ENCODE measurements at regions not wholly inside any gene's neighbourhood (a gene's known extent, or its start where the extent isn't known, plus 50 kb on each side); places are given as distances from the start of the nearest gene placed in this dataset.
"Not testable (repeated sequence)": the region's sequence is repeated elsewhere in the genome, so short reads cannot be mapped to it uniquely, and the experiment has no call there.

DNA sequence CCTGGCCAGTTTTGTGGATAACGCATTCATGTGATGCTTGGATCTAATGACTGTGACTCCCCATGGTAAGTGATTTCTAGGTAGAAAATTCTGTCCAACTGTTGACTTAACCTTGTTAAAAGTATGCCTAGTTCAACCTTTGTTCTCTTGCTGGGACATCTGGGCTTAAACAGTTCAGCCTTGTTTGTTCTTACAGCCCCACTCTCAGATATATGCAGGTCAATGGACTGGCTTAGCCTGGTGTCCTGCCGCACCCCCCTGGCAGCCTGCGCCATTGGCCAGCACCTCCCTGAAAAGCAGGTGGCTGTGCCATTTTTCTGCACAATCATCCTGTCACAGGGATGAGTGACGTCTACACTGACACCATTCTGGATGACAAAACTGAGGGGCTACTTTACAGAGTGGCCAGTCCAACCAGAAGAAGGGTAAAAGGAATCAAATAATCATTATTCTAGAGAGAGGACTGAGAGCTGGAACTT lies 244.7 kb upstream of the ONECUT1 start:
- DNase-seq (ENCODE audit: low read depth): no peak

DNA sequence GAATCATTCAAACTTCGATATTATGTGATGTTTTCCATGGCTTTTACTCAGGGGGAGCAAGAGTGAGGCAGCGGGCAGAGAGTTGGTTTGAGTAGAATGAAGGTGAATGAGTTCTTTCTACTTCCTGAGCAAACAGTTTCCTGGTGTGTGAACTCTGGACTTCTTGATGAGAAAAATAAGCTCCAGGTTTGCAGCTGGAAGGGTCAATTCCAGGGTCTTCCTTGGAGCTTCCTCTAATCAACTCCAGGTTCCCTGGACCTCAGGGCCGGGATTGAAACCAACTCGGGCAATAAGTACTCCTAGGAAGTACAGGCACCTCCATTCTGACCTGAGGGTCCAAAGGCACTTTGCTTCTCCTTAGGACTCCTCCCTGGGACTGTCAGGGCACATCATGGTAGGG lies 243.6 kb upstream of the ONECUT1 start:
- DNase-seq (ENCODE audit: low read depth): no peak

GRCh38 chr15:53031469-53031868 lies 241.3 kb upstream of the ONECUT1 start:
- DNase-seq (ENCODE audit: low read depth): no peak

GRCh38 chr15:53022788-53023187 lies 232.7 kb upstream of the ONECUT1 start:
- no peak for DNase-seq (ENCODE audit: low read depth)

GRCh38 chr15:53013329-53013728 lies 223.2 kb upstream of the ONECUT1 start:
- DNase-seq (ENCODE audit: low read depth): no peak

DNA sequence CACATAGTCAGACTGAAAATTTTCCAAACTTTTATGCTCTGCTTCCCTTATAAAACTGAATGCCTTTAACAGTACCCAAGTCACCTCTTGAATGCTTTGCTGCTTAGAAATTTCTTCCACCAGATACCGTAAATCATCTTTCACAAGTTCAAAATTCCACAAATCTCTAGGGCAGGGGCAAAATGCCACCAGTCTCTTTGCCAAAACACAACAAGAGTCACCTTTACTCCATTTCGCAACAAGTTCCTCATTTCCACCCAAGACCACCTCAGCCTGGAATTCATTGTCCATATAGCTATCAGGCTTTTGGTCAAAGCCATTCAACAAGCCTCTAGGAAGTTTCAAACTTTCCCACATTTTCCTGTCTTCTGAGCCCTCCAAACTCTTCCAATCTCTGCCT lies 221.6 kb upstream of the ONECUT1 start:
- DNase-seq (ENCODE audit: low read depth): not testable (repeated sequence)

GRCh38 chr15:53009093-53009492 lies 219.0 kb upstream of the ONECUT1 start:
- no peak for DNase-seq (ENCODE audit: low read depth)

- DNase-seq (ENCODE audit: low read depth): no peak
Measured at GRCh38 chr15:53000409-53000808, 210.3 kb upstream of the ONECUT1 start.

GRCh38 chr15:52997123-52997522 lies 207.0 kb upstream of the ONECUT1 start:
- no peak for DNase-seq (ENCODE audit: low read depth)

DNA sequence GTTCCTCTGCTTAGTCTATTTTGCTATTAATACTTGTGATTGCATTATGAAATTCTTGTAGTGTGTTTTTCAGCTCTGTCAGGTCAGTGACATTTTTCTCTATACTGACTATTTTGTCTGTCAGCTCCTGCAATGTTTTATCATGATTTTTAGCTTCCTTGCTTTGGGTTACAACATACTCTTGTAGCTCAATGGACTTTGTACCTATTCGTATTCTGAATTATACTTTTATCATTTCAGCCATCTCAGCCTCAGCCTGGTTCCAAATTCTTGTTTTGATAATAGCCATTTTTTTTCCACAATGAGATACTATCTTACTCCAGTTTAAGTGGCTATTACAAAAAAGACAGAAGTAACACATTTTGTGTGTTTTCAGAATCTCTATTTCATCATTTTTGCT lies 204.2 kb upstream of the ONECUT1 start:
- DNase-seq (ENCODE audit: low read depth): no peak

- DNase-seq (ENCODE audit: low read depth): no peak
Measured at GRCh38 chr15:52984507-52984906, 194.4 kb upstream of the ONECUT1 start.

GRCh38 chr15:52980446-52980845 lies 190.3 kb upstream of the ONECUT1 start:
- DNase-seq (ENCODE audit: low read depth): no peak

DNA sequence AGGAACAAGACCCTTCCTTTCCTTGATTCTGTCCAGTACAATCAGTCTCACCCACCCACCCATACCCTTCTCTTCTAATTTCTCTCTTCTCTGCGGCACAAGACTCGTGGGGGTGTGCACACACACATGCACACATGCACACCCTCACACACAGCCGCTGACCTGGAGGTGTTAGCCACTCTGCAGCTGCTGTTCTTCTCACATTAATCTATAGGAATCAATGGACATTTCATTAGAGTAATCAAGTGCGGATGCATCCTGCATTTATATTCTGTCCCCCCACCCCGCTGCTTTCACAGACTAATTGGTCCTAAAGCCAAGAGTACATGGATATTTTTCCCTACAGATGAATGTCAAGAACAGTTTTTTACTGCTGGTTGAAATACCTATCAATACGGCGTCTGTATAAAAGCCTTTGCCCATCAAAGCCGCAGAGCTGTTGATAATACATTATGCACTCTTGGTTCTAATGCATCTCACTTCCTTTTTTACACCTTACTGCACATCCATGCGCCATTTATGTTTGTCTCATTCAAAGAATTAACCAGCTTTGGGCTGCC lies 186.5 kb upstream of the ONECUT1 start:
- no peak for DNase-seq (ENCODE audit: low read depth)

GRCh38 chr15:52975941-52976449 lies 185.9 kb upstream of the ONECUT1 start:
- DNase-seq (ENCODE audit: low read depth): no peak

- no peak for DNase-seq (ENCODE audit: low read depth)
Measured at GRCh38 chr15:52963865-52964264, 173.7 kb upstream of the ONECUT1 start.

GRCh38 chr15:52960283-52960682 lies 170.1 kb upstream of the ONECUT1 start:
- no peak for DNase-seq (ENCODE audit: low read depth)

- no peak for DNase-seq (ENCODE audit: low read depth)
Measured at GRCh38 chr15:52943746-52944145, 153.6 kb upstream of the ONECUT1 start.

GRCh38 chr15:52936489-52936888 lies 146.4 kb upstream of the ONECUT1 start:
- no peak for DNase-seq (ENCODE audit: low read depth)

- DNase-seq (ENCODE audit: low read depth): no peak
Measured at GRCh38 chr15:52925130-52925529, 135.0 kb upstream of the ONECUT1 start.

- no peak for DNase-seq (ENCODE audit: low read depth)
Measured at GRCh38 chr15:52924630-52925029, 134.5 kb upstream of the ONECUT1 start.

- no peak for DNase-seq (ENCODE audit: low read depth)
Measured at GRCh38 chr15:52923626-52924025, 133.5 kb upstream of the ONECUT1 start.

GRCh38 chr15:52922871-52923270 lies 132.7 kb upstream of the ONECUT1 start:
- DNase-seq (ENCODE audit: low read depth): no peak

GRCh38 chr15:52912172-52912571 lies 122.0 kb upstream of the ONECUT1 start:
- DNase-seq (ENCODE audit: low read depth): no peak

DNA sequence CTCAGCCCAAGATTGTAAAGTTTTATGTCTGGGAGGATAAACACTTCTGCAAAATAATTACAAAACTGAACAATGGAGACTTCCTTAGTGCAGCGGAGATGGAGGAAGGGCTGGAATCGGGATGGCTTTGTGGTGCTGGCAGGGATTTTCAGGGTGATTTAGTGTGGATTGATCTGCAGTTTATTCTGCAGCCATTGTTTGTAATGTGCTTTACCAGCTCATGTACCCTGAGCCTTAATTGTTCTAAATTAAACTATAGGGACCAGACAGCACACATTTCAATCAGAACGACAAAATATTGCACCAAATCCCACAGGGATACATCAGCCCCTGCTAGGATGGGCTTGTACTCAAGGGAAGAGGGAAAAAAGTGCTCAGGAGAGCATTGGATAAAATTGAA lies 103.2 kb upstream of the ONECUT1 start:
- no peak for DNase-seq (ENCODE audit: low read depth)
